Hepatocyte (in vitro differentiated cells): ENCODE measurements at regions not wholly inside any gene's neighbourhood (a gene's known extent, or its start where the extent isn't known, plus 50 kb on each side); places are given as distances from the start of the nearest gene placed in this dataset.

Source experiments
- DNase-seq: peaks from one replicate; pipeline ENCODE4 v3.0.0-alpha.2; 2016; ENCODE audit warnings: low spot score
- H2AFZ ChIP-seq: fragments of 200-600 bp; sonication (generic); 2 replicates; pipeline ENCODE4 v1.6.0; 2016; ENCODE audit warnings: antibody characterized with exemption, mild to moderate bottlenecking
- H3K27ac ChIP-seq: fragments of 200-600 bp; sonication (generic); 2 replicates; pipeline ENCODE4 v1.5.1; 2016; ENCODE audit warnings: mild to moderate bottlenecking
- H3K27me3 ChIP-seq: fragments of 200-600 bp; sonication (generic); 2 replicates; pipeline ENCODE4 v1.6.1; 2016
- H3K36me3 ChIP-seq: fragments of 200-600 bp; sonication (generic); replicated peaks from 2 replicates; pipeline ENCODE4 v1.5.1; 2016; ENCODE audit warnings: low read depth; ENCODE audit not compliant: insufficient read depth
- H3K4me1 ChIP-seq: fragments of 200-600 bp; sonication (generic); 2 replicates; pipeline ENCODE4 v1.5.1; 2016; ENCODE audit warnings: mild to moderate bottlenecking, moderate library complexity; ENCODE audit not compliant: insufficient read depth
- H3K4me2 ChIP-seq: fragments of 200-600 bp; sonication (generic); 2 replicates; pipeline ENCODE4 v1.6.0; 2016
- H3K4me3 ChIP-seq: fragments of 200-600 bp; sonication (generic); 2 replicates; pipeline ENCODE4 v1.5.1; 2016; ENCODE audit warnings: mild to moderate bottlenecking
- H3K79me2 ChIP-seq: fragments of 200-600 bp; sonication (generic); 2 replicates; pipeline ENCODE4 v1.6.0; 2017; ENCODE audit warnings: mild to moderate bottlenecking
- H3K9me2 ChIP-seq: fragments of 200-600 bp; sonication (generic); replicated peaks from 2 replicates; pipeline ENCODE4 v1.6.0; 2017; ENCODE audit warnings: mild to moderate bottlenecking; ENCODE audit not compliant: insufficient read depth
- H3K9me3 ChIP-seq: fragments of 200-600 bp; sonication (generic); 2 replicates; pipeline ENCODE4 v1.5.1; 2016; ENCODE audit warnings: low read depth, mild to moderate bottlenecking
- H4K20me1 ChIP-seq: fragments of 200-600 bp; sonication (generic); 2 replicates; pipeline ENCODE4 v1.6.0; 2016; ENCODE audit warnings: mild to moderate bottlenecking; ENCODE audit not compliant: insufficient read depth, poor library complexity, severe bottlenecking
- CTCF ChIP-seq: fragments of 200-600 bp; sonication (generic); IDR thresholded peaks from 2 replicates; pipeline ENCODE4 v1.5.1; 2016; ENCODE audit warnings: antibody characterized with exemption, mild to moderate bottlenecking; ENCODE audit not compliant: poor library complexity
- EZH2 ChIP-seq: fragments of 200-600 bp; sonication (generic); IDR thresholded peaks from 2 replicates; pipeline ENCODE4 v1.6.1; 2016; ENCODE audit warnings: antibody characterized with exemption, mild to moderate bottlenecking, borderline replicate concordance
- EZH2phosphoT487 ChIP-seq: fragments of 200-600 bp; sonication (generic); IDR thresholded peaks from one replicate; pipeline ENCODE4 v1.6.1; 2018; ENCODE audit warnings: antibody characterized with exemption, mild to moderate bottlenecking, low read depth, moderate library complexity; ENCODE audit not compliant: unreplicated experiment, severe bottlenecking
- WGBS: methylation state at CpG from one replicate; pipeline ENCODE4 v1.1.6; 2016; ENCODE audit warnings: low lambda C conversion rate; ENCODE audit errors: missing lambda C conversion rate; 5-methylcytosine and 5-hydroxymethylcytosine counted together

- Histone ChIP-seq H4K20me1 (no peaks in the 10 kb centered on the region), H3K4me3 (no peak overlapping the region), H3K9me2 (no peaks in the 10 kb centered on the region), H3K4me1 (peaks cover 2% of the 10 kb centered on the region), H3K27ac (no peak overlapping the region), H3K27me3 (no peaks in the 10 kb centered on the region), H3K4me2 (no peak overlapping the region), H3K9me3 (no peaks in the 10 kb centered on the region), H3K36me3 (no peaks in the 10 kb centered on the region), H2AFZ (no peak overlapping the region), H3K79me2 (no peaks in the 10 kb centered on the region)
- DNase-seq = no peak
- TF ChIP-seq CTCF (no peak), EZH2 (no peak), EZH2phosphoT487 (no peak)
Measured at GRCh38 chr4:127006446-127006877, 626.3 kb upstream of the INTU start.

GRCh38 chr4:127007305-127007704 lies 625.5 kb upstream of the INTU start:
- TF ChIP-seq CTCF (no peak), EZH2phosphoT487 (no peak)
- no peak overlapping the region for H3K4me2 ChIP-seq
- no peak overlapping the region for H3K27ac ChIP-seq
- H3K27me3 ChIP-seq = no peaks in the 10 kb centered on the region
- H3K36me3 ChIP-seq = no peaks in the 10 kb centered on the region
- no peaks in the 10 kb centered on the region for H3K79me2 ChIP-seq
- no peak overlapping the region for H3K4me3 ChIP-seq
- no peaks in the 10 kb centered on the region for H4K20me1 ChIP-seq
- H3K4me1 ChIP-seq = peaks cover 2% of the 10 kb centered on the region
- no peaks in the 10 kb centered on the region for H3K9me2 ChIP-seq
- no peaks in the 10 kb centered on the region for H3K9me3 ChIP-seq
- no peak for DNase-seq
- no peak overlapping the region for H2AFZ ChIP-seq
- WGBS = 83% methylated on average over 3 of the region's 3 CpGs

GRCh38 chr4:127012549-127012948 lies 620.2 kb upstream of the INTU start:
- Histone ChIP-seq H3K36me3 (no peaks in the 10 kb centered on the region), H3K4me2 (no peak overlapping the region), H4K20me1 (no peaks in the 10 kb centered on the region), H3K27me3 (no peaks in the 10 kb centered on the region), H3K9me3 (no peaks in the 10 kb centered on the region), H3K4me1 (peaks cover 2% of the 10 kb centered on the region), H3K27ac (no peak overlapping the region), H3K4me3 (no peak overlapping the region), H2AFZ (no peak overlapping the region), H3K9me2 (no peaks in the 10 kb centered on the region), H3K79me2 (no peaks in the 10 kb centered on the region)
- no peak for DNase-seq
- TF ChIP-seq CTCF (no peak), EZH2phosphoT487 (no peak), EZH2 (no peak)

GRCh38 chr4:127015667-127016117 lies 617.1 kb upstream of the INTU start:
- Histone ChIP-seq H3K4me1 (no peaks in the 10 kb centered on the region), H3K79me2 (no peaks in the 10 kb centered on the region), H3K4me2 (no peak overlapping the region), H3K36me3 (no peaks in the 10 kb centered on the region), H4K20me1 (no peaks in the 10 kb centered on the region), H3K9me2 (no peaks in the 10 kb centered on the region), H3K9me3 (no peaks in the 10 kb centered on the region), H3K4me3 (no peak overlapping the region), H2AFZ (no peak overlapping the region), H3K27me3 (no peaks in the 10 kb centered on the region), H3K27ac (no peak overlapping the region)
- TF ChIP-seq EZH2phosphoT487 = no peak
- no peak for TF ChIP-seq CTCF
- no peak for TF ChIP-seq EZH2
- 70% methylated on average over 5 of the region's 5 CpGs for WGBS
- no peak for DNase-seq
